Spinal cord (tissue), 9 donors: ENCODE measurements at regions not wholly inside any gene's neighbourhood (a gene's known extent, or its start where the extent isn't known, plus 50 kb on each side); places are given as distances from the start of the nearest gene placed in this dataset.

Experiments
- DNase-seq, 6 donors: peaks; one replicate each; pipeline versions ENCODE4 v3.0.0 to v3.0.0-alpha.2; 2013 to 2015; ENCODE audit warnings: low spot score in 6 of 6, low read depth in 4 of 6
- H3K27ac ChIP-seq: one replicate; pipeline ENCODE4 v1.5.1; 2013; ENCODE audit warnings: low read depth, low read length, control low read depth
- H3K27me3 ChIP-seq: one replicate; pipeline ENCODE4 v1.6.1; 2013; ENCODE audit warnings: low read length; ENCODE audit not compliant: control insufficient read depth, insufficient read depth
- H3K36me3 ChIP-seq: one replicate; pipeline ENCODE4 v1.6.1; 2013; ENCODE audit warnings: low read length; ENCODE audit not compliant: control insufficient read depth, insufficient read depth
- H3K4me1 ChIP-seq: one replicate; pipeline ENCODE4 v1.6.1; 2013; ENCODE audit warnings: low read length; ENCODE audit not compliant: control insufficient read depth, insufficient read depth
- H3K4me3 ChIP-seq: one replicate; pipeline ENCODE4 v1.5.1; 2013; ENCODE audit warnings: low read depth, low read length, control low read depth
- H3K9me3 ChIP-seq: one replicate; pipeline ENCODE4 v1.6.1; 2013; ENCODE audit warnings: low read length; ENCODE audit not compliant: control insufficient read depth, insufficient read depth
- WGBS: methylation state at CpG from one replicate; pipeline ENCODE4 v1.1.5; 2013; ENCODE audit warnings: missing lambda C conversion rate; ENCODE audit not compliant: insufficient coverage; 5-methylcytosine and 5-hydroxymethylcytosine counted together
- donor health status: healthy.

GRCh38 chr17:34832376-34832775 lies 128.9 kb downstream of the CCT6B start:
- H3K9me3 ChIP-seq = no peaks in the 10 kb centered on the region
- H3K36me3 ChIP-seq = no peaks in the 10 kb centered on the region
- no peak overlapping the region for H3K4me3 ChIP-seq
- peak in 2 of 6 donors; percentile 22 to 80 for DNase-seq
- H3K4me1 ChIP-seq = no peaks in the 10 kb centered on the region
- H3K27ac ChIP-seq = no peak overlapping the region
- H3K27me3 ChIP-seq = no peaks in the 10 kb centered on the region
- WGBS = no CpG with 5 or more reads among the region's 4 CpGs

- Histone ChIP-seq H3K27ac (no peak overlapping the region), H3K4me3 (no peak overlapping the region), H3K36me3 (no peaks in the 10 kb centered on the region), H3K27me3 (peaks cover 3% of the 10 kb centered on the region), H3K4me1 (no peaks in the 10 kb centered on the region), H3K9me3 (no peaks in the 10 kb centered on the region)
- DNase-seq = no peak
- 67% methylated on average over 1 of the region's 3 CpGs for WGBS
These were observed 134.3 kb downstream of the CCT6B start for GRCh38 chr17:34827008-34827407.

GRCh38 chr17:34826332-34826731 lies 134.9 kb downstream of the CCT6B start:
- no peak for DNase-seq
- H3K9me3 ChIP-seq = no peaks in the 10 kb centered on the region
- H3K4me3 ChIP-seq = no peak overlapping the region
- no peak overlapping the region for H3K27ac ChIP-seq
- peaks cover 3% of the 10 kb centered on the region for H3K27me3 ChIP-seq
- H3K36me3 ChIP-seq = no peaks in the 10 kb centered on the region
- no peaks in the 10 kb centered on the region for H3K4me1 ChIP-seq
- 45% methylated on average over 4 of the region's 4 CpGs for WGBS

GRCh38 chr17:34825884-34826283 lies 135.4 kb downstream of the CCT6B start:
- no peak for DNase-seq
- Histone ChIP-seq H3K4me1 (no peaks in the 10 kb centered on the region), H3K27ac (no peak overlapping the region), H3K9me3 (no peaks in the 10 kb centered on the region), H3K27me3 (peaks cover 3% of the 10 kb centered on the region), H3K4me3 (no peak overlapping the region), H3K36me3 (no peaks in the 10 kb centered on the region)
- no CpG with 5 or more reads among the region's 6 CpGs for WGBS

DNA sequence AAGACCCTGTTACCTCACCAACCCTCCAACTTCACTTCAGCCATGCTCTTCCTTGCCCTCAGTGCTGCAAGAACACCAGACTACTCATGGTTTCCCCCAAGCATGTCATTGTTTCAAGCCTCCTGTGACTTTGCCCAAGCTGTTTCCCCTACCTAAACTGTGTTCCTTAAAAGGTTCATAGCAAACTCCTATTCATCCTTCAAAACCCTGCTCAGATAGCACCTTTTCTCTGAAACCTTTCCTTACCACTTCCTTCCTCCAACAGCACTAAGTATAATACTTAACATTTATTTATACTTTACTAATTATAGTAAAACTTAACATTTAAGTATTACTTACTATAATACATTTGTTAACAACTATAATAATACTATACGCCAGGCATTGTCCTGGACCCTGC lies 136.2 kb downstream of the CCT6B start:
- DNase-seq = no peak

GRCh38 chr17:34823023-34823422 lies 138.2 kb downstream of the CCT6B start:
- H3K27ac ChIP-seq = no peak overlapping the region
- no peak overlapping the region for H3K4me3 ChIP-seq
- H3K4me1 ChIP-seq = peaks cover 6% of the 10 kb centered on the region
- DNase-seq = no peak
- 78% methylated on average over 5 of the region's 6 CpGs for WGBS
- H3K36me3 ChIP-seq = no peaks in the 10 kb centered on the region
- peaks cover 3% of the 10 kb centered on the region for H3K27me3 ChIP-seq
- no peaks in the 10 kb centered on the region for H3K9me3 ChIP-seq

More for the DNA sequence above, 136.2 kb downstream of the CCT6B start:
- no peaks in the 10 kb centered on the region for H3K9me3 ChIP-seq
- no peak overlapping the region for H3K27ac ChIP-seq
- no CpG with 5 or more reads among the region's 1 CpG for WGBS
- H3K36me3 ChIP-seq = no peaks in the 10 kb centered on the region
- H3K4me1 ChIP-seq = peaks cover 6% of the 10 kb centered on the region
- H3K27me3 ChIP-seq = peaks cover 3% of the 10 kb centered on the region
- no peak overlapping the region for H3K4me3 ChIP-seq

GRCh38 chr17:34822007-34822739 lies 139.1 kb downstream of the CCT6B start:
- H3K4me1 ChIP-seq = peaks cover 10% of the 10 kb centered on the region
- no peaks in the 10 kb centered on the region for H3K9me3 ChIP-seq
- H3K4me3 ChIP-seq = no peak overlapping the region
- DNase-seq = peak in 1 of 6 donors; percentile 56
- WGBS = 73% methylated on average over 9 of the region's 10 CpGs
- H3K27me3 ChIP-seq = peaks cover 3% of the 10 kb centered on the region
- H3K27ac ChIP-seq = no peak overlapping the region
- H3K36me3 ChIP-seq = no peaks in the 10 kb centered on the region

DNA sequence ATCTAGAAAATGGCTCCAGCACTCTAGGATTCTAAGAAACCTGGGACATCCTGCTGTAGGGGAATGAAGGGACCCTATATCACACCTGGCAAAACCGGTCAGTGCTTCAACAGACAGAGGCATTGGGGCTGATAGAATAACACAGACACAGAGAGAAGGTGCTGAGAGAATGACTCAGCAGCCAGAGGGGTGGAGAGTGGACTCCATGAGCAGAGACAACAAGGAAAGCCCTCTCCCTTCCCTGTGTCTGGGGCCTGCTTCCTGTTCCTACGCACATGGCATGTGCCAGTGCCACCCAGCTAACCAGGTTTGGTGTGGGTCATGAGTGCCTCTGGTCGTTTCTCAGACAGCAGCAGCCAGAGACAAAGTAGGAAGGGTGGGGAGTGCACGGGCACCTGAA lies 140.3 kb downstream of the CCT6B start:
- H3K27ac ChIP-seq = no peak overlapping the region
- WGBS = 23% methylated on average over 3 of the region's 4 CpGs
- peaks cover 15% of the 10 kb centered on the region for H3K4me1 ChIP-seq

DNA sequence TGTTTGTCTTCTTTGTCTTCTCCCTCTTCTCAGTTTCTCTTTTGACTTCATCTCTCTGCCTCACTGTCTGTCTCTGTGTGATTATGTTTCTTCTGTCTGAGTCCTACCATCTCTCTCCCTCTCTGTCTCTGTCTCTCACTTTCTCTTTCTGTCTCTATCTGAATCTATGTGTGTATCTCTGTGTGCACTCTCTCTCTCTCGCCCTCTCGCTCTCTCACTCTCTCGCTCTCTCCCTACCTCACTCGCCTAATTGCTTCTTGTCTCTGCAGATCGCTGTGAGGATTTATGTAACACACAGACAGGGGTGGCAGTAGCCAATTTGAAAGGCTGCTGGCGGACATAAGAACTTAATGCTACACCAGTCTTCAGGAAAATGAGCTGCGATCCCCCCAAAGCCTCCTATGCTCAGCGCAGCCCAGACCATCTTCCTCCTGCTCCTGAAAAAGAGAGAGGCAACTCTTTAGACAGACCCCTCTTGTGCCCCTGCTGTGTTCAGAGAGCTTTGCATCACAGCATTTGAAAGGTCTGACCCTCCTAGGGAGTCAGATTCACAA lies 140.9 kb downstream of the CCT6B start:
- 12% methylated on average over 4 of the region's 8 CpGs for WGBS

More for the DNA sequence above, 140.3 kb downstream of the CCT6B start:
- no peaks in the 10 kb centered on the region for H3K9me3 ChIP-seq
- H3K4me3 ChIP-seq = no peak overlapping the region
- peaks cover 3% of the 10 kb centered on the region for H3K27me3 ChIP-seq
- DNase-seq = no peak
- no peaks in the 10 kb centered on the region for H3K36me3 ChIP-seq

More for the DNA sequence above, 140.9 kb downstream of the CCT6B start:
- Histone ChIP-seq H3K36me3 (no peaks in the 10 kb centered on the region), H3K4me1 (peaks cover 15% of the 10 kb centered on the region), H3K9me3 (no peaks in the 10 kb centered on the region), H3K4me3 (no peak overlapping the region), H3K27me3 (peaks cover 3% of the 10 kb centered on the region), H3K27ac (no peak overlapping the region)
- DNase-seq = peak in 2 of 6 donors; percentile 27 to 87
